ENCODE measurements at regions not wholly inside any gene's neighbourhood (a gene's known extent, or its start where the extent isn't known, plus 50 kb on each side); places are given as distances from the start of the nearest gene placed in this dataset.

DNA sequence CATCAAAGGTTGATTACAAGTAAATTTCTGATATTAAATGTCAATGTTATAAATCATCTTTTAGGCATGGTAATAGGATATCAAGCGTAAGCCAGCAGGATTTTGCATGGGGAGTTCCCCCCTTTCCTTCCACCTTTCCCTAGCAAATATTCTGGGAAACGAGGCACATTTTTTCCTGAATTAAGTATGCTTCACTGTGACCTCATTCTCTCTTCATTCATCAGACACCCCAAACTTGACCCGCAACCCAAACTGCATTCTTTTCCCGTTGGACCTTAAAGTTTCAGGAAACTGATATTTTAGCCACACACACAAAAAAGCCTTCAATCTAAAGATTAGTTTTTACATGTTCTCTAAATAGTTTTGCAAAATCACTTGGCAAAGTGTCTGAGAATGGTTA is 214.5 kb upstream of the CTAGE1 start:
- ATAC-seq = no peak
- intact Hi-C loops (cut with DNase I) = no loop called here
- DNase-seq = no peak

DNA sequence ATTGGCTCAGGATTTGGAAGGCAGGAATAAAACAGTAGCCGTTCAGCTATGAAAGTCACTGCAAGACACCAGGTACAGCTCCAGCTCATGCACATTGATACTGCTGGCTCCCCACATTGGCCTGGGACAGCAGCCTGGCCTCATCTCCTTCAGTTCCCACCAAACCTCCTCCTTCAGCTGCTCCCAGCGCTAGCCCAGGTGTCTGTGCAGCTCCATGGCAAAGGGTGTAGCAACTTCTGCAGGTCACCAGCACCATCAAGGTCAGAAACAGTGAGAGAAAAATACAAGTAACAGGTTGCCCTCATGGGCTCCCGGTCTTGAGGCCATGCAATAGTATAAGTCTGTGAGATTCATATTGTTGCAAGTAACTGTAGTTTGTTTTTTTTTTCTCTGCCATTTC is 216.7 kb upstream of the CTAGE1 start:
- no peak for DNase-seq
- intact Hi-C loops (cut with DNase I) = no loop called here
- no peak for ATAC-seq

DNA sequence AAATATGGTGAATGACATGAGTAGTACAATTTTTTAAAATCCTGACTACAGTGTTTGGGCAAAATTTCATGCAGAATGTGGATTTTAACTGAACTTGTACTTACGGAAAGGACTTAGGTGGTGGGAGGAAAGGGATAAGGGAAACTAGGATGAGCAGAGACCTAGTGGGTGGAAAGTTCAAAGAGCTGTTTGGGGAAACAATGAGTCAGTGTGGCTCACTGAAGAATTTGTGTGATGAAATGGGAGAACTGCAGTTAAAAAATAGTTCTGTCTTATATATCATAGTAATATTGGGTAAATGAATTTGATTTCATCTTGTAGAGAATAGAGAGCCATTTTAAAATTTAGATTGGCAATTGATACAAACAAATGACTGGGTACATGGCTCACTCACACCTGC is 220.1 kb upstream of the CTAGE1 start:
- DNase-seq (no peak), ATAC-seq (no peak)
- intact Hi-C loops (cut with DNase I) = no loop called here

DNA sequence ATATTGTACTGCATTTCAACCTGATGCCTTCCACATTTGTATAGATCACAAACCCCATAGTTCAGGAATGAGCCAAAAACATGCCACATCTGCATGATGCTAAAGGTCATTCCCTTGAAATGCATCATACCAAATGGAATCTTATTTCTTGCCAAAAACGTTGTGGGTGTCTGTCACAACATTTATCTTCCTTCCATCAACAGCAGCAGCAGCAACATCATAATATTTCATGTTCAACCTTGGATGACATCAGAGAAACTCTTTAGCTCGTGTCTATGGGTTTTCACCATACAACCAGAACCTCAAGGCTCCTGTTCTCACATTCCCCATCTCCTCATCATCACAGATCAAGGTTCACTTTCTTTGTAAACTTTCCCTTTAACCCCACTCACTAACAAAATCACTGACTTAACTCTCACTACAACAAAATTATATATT is 221.3 kb upstream of the CTAGE1 start:
- DNase-seq (no peak), ATAC-seq (peak in 1 of 2 donors; percentile 14)
- intact Hi-C loops (cut with DNase I) = no loop called here

DNA sequence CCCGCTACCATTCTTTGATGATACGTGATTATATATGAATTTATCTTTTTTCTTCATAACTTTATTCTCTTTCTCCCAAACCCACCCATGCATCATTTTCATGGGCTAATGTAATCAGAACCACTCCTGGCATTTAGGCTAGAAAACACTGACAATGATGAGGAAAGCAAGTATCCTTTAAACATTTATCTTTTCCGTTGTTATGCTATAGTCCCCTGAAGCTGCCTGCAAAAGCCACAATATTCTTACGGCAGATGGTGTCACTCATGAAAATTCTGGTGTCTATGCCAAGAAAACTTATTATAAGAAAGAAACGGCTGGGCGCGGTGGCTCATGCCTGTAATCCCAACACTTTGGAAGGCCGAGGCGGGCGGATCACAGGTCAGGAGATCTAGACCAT is 221.8 kb upstream of the CTAGE1 start:
- intact Hi-C loops (cut with DNase I) = no loop called here
- DNase-seq (no peak), ATAC-seq (no peak)

DNA sequence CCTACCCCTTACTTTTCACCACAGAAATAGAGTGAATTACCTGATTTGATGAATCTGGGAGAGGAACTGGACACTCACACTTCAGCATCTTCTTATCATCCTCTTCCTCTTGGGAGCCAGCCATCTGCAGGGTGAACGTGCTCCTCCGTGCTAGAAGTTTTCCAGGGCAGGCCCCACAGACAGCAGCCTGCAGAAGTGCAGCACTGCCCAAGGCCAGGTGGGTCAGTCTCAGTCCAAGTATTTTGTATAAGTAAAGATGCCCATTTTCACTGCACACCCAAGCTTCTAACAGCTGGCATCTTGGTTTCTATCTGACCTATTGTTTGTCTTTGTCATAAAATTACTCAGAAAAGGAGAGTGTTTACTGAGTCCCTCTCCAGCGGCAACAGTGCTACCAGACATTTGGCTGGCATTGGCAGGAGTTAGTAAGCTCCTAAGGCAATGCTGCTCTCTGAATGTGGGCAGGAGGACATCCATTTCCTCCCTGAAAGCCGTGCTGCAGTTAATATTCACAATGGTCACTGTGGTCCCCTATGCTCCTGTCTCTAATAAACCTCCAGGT is 222.6 kb upstream of the CTAGE1 start:
- DNase-seq (no peak), ATAC-seq (no peak)
- intact Hi-C loops (cut with DNase I) = no loop called here

DNA sequence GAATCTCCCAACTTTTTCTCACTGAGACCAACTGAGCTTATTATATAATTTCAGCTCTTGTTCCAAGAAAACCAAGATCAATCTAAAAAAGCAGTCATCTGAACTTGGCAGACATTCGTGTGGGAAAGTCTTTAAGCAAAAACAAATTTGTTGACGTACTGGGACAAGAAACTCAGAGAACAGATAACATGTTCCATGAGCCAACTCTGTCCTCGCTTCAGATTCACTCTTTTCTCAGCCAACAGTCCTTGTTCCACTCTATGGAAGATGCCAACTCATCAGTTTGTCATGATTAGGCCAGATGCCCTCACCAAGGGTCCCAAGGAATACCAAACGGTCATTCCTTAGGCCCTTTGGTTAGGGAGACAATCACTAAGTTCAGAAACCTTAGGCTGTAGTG is 224.2 kb upstream of the CTAGE1 start:
- ATAC-seq (peak; percentile 18 to 57), DNase-seq (no peak)
- intact Hi-C loops (cut with DNase I) = no loop called here

DNA sequence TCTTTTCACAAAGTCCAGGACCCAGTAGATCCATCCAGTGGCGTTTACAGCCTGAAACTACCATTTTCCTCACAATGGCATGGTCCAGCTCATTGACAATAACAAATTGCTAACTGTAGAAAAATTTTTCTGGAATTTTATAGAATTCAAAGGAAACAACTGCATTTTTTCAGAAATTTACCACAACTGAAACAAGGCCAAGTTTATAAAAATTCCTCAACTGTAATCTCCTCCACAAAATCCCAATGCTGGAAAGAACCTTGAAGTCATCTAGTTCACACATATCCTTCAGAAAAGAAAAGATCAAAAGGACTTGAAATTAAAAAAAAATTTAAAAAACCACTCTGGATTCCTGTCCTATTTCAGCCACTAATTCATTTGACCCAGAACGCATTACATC is 226.0 kb upstream of the CTAGE1 start:
- intact Hi-C loops (cut with DNase I) = no loop called here
- ATAC-seq (no peak), DNase-seq (no peak)

DNA sequence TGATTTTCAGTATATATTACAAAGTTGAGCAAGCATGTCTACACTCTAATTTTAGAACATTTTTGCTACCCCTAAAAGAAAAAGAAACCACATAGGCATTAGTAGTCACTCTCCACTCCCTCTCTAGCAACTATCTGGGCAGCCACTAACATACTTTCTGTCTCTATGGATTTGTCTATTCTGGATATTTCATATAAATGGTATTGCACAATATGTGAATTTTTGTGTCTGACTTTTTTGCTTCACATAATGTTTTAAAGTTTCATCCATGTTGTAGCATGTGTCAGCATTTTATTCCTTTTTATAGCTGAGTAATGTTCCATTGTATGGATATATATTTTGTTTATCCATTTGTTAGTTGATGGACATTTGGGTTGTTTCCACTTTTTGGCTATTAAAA is 232.5 kb upstream of the CTAGE1 start:
- intact Hi-C loops (cut with DNase I) = no loop called here
- ATAC-seq = no peak
- no peak for DNase-seq

DNA sequence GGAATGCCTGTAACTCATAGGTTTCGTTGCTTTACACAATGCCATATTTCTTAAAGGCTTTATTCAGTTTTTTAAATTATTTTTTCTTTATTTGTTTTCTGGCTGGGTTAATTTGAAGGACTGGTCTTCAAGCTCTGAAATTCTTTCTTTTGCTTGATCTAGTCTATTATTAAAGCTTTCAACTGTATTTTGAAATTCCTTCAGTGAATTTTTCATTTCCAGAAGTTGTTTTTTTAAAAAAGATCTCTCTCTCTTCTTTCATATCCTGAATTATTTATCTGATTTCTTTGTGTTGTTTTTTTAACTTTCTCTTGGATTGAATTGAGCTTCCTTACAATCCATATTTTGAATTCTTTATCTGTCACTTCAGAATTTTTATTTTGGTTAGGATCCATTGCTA is 239.9 kb upstream of the CTAGE1 start:
- ATAC-seq (no peak), DNase-seq (no peak)
- intact Hi-C loops (cut with DNase I) = no loop called here

DNA sequence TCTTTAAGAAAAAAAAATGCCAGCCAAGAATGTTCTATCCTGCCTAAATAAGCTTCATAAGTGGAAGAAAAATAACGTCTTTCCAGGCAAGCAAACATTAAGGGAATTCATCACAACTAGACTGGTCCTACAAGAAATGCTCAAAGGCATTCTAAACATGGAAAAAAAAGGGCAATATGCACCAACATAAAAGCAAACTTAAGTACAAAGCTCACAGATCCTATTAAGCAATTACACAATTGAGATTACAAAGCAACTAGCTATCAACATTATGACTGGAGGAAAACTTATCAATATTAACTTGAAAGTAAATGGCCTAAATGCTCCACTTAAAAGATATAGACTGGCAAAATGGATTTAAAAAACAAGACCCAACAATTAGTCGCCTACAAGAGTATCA is 240.6 kb upstream of the CTAGE1 start:
- DNase-seq = no peak
- ATAC-seq = no peak
- intact Hi-C loops (cut with DNase I) = no loop called here

DNA sequence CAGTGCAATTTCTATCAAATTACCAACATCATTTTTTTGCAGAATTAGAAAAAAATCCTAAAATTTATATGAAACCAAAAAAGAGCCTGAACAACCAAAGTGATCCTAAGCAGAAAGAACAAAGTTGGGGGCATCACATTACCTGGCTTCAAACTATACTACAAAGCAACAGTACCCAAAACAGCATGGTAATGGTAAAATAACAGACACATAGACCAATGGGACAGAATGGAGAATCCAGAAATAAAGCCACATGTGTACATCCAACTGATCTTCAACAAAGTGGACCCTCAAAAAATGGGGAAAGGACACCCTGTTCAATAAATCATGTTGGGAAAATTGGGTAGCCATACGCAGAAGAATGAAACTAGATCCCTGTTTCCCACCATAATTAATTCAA is 245.7 kb upstream of the CTAGE1 start:
- ATAC-seq (no peak), DNase-seq (no peak)
- intact Hi-C loops (cut with DNase I) = no loop called here

DNA sequence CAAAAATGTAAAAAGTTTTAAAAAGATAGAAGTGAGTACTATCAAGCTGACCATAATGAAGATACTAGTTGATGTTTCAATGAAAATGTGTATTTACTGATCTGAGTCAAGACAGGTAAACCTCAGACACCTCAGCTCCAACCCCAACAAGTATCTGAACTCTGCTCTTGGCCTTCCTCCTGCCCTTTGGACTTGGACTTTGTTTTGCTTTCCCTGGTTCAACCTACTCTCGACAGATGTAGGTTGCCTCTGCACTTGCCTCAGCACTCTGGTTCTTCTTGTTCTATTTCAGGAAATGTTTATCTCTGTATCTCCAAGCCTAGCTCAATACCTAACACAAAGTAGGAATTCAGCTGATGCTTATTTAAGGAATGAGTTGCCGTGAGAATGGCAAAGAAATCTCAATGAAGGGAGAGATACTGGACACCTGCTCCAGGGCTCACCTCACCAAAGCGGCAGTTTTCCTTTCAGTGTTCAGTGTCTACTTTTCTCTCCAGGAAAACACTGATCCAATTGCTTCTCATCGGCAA is 248.8 kb upstream of the CTAGE1 start:
- intact Hi-C loops (cut with DNase I) = no loop called here
- DNase-seq (no peak), ATAC-seq (no peak)

DNA sequence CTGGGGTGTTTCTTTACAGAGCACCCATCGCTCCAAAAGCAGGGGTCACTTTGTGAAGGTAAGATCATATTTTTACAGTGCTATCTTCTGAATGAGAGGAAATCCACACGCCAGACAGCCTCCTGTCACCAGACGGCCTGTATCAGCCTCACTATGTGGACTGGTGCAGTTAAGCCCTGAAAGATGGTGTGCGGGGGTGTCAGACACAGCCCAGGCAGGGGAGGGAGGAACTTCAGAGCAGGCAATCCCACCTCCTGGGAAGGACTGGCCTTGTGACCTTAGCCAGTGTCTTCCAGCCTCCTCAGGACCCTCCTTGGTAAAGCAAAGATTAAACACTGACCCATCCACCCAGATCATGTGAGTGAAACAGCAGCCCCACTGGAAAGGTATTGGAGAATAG is 249.4 kb upstream of the CTAGE1 start:
- no peak for ATAC-seq
- no peak for DNase-seq
- intact Hi-C loops (cut with DNase I) = no loop called here

DNA sequence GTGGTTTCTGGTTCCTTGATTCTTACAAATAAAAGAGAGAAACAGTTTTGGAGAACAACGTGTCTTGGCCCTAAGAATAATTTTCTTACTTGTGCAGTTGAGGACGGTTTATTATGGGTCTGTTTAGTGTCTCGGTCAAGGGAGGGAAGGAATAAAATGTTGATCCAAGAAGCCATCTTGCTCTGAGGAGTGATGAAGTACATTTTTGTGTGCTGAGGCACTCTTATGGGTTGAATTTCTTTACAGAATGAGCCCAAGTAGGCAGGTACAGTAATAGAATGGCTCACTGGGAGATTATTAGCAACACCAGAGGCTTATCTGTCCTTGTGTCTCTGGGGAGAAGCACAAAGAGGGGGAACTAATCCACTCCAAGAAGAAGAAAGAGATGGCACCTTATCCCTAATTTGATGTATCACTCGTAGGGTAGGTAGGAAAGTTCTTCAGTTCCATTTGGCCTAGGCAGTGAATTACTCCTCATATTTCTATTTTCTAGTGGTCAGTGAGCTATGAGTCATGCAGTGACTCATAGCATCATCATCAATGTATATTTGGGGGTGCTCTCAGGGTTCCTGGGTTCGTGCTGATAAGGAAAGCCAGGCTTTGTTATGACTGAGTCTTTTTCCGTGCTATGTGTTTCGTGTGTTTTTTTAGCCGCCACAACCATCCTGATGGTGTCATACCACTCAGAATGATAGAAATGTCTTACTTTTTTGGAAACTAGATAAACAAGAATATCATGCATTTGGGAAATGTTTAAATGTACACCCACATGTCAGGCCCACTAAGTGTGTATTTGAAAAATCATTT is 250.1 kb upstream of the CTAGE1 start:
- DNase-seq (no peak), ATAC-seq (no peak)
- intact Hi-C loops (cut with DNase I) = no loop called here

DNA sequence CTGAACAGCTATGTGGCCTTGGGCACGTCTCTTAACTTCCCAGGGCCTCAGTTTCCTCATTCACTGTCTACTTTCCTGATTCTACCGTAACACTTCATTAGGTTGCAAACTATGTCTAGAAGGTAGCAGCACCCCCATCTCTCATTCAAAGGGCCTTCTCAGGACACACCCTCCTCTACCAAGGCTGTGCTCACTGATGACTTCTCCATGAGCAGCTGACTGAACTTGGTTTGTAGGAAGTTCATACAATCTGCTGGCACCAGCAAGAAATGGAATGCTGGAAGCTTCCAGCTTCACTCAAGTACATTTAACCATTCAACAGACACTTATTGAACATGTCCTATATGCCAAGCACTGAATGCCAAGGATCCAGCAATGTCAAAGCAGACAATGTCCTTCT is 250.8 kb upstream of the CTAGE1 start:
- intact Hi-C loops (cut with DNase I) = no loop called here
- DNase-seq (no peak), ATAC-seq (no peak)

DNA sequence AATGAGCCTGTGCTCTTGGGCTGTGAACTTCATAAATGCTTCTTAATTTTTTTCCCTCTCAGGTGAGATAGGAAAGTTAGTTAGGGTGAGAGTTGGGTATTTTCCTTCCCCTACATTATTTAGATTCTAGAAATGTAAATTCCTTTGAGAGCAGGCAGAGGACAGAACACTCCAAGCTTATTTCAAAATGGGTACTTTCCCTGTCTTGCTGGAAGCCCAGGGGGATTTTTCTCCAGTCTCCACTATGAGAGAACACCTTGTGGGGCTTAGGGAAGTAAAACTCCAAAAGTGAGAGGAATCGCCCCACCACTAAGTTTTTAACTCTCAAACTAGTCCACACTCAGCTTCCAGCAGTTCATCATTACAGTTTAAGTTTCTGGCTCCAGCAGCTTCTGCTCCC is 253.2 kb upstream of the CTAGE1 start:
- intact Hi-C loops (cut with DNase I) = no loop called here
- ATAC-seq (no peak), DNase-seq (no peak)

DNA sequence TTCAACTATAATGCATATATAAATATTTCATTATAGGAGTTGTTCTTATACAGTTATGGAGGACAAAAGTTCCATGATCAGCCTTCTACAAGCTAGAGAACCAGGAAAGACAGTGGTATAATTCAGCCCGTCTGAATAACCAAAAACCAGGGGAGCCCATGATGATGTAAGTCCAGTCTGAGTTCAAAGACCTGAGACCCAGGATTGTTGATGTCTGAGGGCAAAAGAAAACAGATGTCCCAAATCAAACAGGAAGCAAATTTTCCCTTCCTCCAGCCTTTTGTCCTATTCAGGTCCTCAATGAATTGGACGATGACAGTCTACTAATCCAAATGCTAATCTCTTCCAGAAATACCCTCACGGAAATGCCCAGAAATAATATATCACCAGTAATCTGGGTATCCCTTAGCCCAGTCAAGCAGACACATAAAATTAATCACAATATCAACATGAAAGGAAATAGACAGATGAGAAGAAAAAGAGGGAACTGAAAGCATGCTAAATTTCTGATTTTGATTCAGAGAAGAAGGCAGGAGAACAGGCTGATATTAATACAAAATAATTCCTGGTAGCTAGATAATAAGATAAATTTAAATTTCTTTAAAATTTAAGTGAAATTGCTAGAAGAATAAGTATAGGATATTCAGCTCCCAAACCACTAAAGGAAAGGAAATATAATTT is 255.6 kb upstream of the CTAGE1 start:
- ATAC-seq = no peak
- intact Hi-C loops (cut with DNase I) = no loop called here
- DNase-seq = no peak

DNA sequence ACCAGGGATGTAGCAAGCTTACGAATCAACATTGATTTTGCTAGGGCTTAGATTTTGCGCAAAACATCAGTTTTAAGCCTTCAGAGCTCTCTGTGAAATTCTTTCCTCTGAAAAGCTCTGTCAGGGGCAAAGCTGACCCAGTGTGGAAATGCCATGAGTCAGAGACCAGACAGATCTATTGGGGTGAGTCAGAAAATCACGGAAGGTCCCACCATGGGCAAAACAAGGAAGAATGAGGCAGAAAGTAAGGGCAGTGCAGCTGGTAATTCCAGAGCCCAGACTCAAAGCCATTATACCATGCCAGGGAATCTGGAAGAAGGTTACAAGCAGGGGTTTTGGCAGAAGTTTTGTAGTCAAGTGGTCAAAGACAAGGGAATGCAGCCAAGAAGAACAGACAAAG is 256.6 kb upstream of the CTAGE1 start:
- intact Hi-C loops (cut with DNase I) = no loop called here
- ATAC-seq = peak in 1 of 2 donors; percentile 81
- no peak for DNase-seq

DNA sequence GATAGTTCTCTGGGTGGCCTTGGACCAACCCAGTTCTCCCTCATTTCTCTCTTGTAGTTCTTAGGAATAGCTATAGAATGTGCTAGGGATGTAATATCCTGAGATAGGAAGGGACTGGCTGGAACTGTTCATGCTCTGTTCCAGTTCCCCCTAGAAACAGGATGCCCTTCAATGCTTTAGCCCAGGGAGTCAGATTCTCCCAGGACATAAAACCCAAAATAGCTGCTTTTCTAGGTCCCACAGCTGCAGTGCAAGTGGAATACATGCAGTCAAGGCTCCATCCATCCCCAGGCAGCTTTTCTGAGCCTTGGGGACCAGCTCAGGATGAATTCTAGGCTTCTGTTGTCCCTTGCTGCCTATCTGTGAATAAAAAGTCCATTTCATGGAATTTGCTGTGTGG is 257.3 kb upstream of the CTAGE1 start:
- ATAC-seq = no peak

DNA sequence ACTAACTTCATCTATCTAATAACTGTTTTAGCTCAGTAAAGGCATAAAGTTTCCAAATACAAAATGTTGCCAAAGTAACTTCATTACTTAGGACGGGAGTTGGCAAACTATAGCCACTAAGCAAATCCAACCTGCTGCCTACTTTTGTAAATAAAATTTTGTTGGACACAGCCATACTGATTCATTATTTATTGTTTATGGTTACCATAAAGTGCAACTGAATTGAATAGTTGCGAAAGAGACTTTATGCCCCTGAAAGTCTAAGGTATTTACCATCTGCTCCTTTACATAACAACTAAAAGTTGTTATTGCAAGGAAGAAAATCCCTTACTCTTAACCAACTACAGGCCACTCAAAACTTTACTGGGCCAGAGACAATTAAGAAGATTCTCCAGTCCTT is 256.7 kb upstream of the RBBP8 start:
- ATAC-seq = no peak
- intact Hi-C loops (cut with DNase I) = no loop called here
- DNase-seq = no peak

More for the DNA sequence above, 257.3 kb upstream of the CTAGE1 start:
- DNase-seq = no peak
- intact Hi-C loops (cut with DNase I) = no loop called here
